Nucleus accumbens (tissue), 56 donors: ENCODE measurements at regions not wholly inside any gene's neighbourhood (a gene's known extent, or its start where the extent isn't known, plus 50 kb on each side); places are given as distances from the start of the nearest gene placed in this dataset.

Experiments used
- DNase-seq, 56 donors: peaks; one replicate each; lab custom pipeline; 2025; lab: John Stamatoyannopoulos, UW

DNA sequence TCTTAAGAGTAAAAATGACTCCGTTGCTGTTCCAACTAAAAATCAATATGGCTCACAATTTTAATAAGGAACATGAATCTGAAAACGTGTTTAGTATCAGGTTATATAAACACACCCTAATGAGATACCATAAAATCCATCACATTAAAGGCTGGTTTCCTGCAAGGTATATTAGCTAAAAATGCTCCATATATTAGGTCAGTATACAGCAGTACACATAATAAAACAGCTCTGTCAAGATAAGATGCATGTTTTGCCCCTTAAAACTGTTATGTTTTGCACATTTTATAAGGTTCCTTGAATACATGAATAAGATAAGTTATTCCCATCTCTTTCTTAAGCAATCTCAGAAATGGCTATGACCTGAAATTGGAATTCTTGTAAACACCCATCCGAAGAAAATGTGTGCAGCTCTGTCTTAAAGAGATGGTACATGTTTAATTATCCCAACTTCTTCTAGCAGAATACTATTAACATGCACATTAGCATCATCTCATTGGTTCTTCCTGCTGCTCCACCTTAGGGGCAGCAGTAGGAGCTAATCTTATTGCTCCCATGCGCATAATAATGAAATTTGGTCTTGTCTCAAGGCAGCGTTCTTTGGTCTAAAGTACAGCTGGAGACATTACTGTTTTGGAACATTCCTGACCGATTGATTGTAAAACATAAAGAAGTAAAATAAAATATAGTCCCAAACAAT lies 836.1 kb upstream of the FANCL start:
- DNase-seq = no peak

DNA sequence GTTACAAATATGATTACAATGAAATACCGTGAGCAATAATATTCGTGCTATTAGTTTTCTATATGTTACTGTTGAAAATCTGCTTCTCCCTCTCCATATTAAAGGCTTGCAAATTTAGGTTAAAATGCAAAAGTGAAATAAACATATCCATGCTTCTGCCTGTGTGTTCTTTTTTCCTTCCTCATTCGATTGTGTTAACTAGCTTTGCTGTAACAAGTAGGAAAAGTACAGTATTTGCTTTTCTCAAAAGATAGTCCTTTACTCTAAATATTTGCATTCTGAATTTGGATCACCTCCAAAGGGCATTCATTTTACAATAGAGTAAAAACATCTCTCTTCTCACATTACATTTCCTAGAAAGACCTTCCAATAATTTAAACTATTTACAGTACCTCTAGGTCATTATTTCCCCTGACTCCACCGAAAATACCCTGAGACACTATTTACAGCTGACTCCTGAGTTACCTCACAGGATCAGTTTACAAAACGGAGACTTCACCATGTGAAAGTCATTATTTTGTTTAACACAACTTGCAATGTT lies 835.0 kb upstream of the FANCL start:
- DNase-seq = no peak

DNA sequence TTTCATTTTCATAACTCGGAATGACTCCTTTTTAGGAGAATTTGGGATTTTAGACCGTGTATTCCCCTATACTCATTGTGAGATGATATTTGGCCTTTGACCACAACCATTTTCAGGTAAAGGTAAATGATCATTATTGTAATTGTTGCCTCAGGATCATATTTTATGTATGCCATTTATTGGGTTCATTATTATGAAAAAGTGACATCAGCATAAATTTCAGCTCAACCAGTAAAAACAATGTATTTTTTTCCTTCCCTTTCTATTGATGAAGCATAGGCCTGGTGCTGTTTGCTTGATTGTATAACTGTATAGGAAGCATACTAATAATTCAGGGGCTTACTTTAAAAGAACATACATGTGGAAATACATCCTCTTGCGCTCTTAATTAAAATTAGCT lies 832.9 kb upstream of the FANCL start:
- DNase-seq = no peak

DNA sequence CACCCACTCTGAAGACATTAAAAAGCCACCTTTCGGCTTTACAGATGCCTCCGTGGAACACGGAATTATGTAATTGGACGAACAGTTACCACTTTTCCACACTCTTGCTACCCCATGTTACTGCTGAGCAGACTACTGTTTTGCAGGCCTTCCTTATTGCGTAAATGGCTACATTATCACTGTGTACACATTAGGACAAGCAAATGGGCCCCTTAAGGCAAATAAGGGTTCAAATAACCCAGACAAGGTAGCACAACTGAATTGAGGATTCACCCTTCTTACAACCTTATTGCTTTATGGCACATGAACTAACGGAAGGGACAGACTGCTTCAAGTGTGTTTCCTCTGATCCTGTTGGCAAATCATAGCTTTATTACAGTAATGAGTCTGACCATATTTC lies 832.2 kb upstream of the FANCL start:
- no peak for DNase-seq

DNA sequence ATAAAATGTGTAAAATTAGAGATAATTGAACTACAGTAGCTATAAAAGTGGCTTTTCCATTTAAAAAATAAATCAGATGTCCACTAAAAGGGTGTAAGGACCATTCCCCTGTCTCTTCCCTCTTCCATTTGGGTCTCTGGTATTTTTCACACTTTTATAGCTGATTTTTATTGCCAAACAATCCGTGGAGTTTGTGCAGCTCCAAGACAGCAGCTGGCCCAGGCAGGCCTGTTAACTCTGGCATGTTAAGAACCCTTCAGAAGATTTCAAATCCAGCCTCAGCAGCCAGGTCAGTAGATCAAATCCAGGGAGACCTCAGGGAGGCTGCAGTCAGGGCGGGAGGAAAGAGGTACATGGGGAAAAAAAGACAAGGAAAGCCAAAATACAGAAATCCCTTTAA lies 827.1 kb upstream of the FANCL start:
- DNase-seq = no peak

DNA sequence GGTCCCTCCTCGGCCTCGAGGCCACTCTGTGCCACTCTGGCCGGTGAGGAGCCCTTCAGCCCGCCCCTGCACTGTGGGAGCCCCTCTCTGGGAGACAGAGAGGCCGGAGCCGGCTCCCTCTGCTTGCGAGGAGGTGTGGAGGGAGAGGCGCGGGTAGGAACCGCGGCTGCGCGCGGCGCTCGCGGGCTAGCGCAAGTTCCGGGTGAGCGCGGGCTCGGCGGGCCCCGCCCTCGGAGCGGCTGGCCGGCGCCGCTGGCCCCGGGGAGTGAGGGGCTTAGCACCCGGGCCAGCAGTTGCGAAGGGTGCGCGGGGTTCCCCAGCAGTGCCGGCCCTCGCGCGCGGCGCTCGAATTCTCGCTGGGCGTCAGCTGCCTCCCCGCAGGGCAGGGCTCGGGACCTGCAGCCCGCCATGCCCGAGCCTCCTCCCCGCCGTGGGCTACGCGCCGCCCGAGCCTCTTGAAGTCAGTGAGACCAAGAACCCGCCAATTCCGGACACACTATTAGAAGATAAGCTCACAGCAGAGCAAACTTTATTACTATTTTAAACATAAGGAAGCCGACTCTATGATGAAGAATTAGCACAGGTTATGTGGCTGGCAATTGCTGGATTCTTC lies 825.8 kb upstream of the FANCL start:
- no peak for DNase-seq

DNA sequence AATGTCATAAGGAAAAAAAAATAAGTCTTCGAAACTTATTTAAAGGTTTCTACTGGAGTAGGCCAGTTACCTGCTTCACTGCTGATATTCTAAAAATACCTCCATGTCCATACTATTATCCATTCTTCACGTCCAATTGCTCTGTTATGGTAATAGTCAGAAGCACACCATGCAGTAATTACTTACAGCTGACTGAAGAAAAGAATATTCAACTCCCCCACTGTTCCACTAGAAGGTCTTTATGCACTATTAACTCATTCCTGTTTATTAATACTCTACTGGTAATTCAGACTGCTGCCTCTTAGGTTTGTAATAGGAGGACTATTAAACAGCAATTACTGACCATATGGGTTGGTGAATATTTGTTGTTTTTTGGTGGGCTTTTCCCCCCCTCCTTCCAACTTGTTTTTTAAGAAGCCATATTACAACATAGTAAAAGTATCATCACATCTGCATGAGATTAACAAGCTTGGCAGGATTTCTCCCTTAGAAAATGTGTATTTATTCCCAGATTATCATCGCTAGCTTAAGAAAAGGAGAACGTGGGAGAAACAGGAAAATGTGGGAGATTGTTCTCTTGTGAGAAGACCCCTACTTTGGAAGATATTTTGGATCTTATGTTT lies 806.4 kb upstream of the FANCL start:
- no peak for DNase-seq

DNA sequence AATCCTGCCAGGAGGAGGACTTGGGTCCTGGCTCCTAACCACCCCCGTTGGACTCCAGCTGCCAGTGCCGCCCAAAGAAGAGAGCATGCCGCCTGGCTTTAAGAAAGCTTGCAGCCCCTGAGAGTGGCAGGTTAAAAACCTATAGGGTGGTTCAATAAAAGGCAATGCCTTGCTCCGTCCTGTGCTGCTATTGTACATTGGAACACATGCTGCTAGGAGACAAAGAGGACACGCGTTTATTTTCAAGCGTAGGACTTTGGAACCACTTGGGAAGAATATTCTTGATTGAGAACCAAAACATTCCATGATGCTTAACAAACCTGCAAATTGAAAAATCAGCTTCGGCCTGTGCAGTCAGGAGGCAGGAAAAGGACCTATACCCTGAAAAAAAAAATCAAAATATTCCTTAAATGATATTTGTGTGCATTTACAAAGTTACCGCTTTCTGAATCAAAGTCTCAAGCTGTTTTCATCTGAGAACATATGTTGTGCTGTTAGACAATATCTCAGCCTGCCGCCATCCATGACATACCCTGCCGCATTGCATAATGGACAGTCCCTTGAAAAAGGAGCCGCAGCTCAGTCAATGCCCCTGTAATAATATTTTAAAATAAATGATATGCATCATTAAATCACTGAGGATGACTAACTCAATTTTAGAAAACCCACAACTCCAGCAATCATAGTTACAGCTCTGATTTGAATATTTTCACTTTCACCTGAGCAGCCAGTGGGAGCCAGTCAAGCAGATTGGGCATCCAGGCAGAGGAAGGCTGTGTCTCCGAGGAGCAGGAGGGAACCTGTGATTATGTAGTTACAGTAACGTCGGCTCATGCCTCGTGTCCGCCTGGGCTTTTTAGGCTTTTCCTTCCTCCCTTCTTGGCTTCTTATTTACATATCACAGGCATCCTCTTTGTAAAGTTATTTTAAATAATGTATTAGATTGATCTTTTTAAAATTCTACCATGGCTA lies 805.6 kb upstream of the FANCL start:
- peak in 4 of 56 donors; percentile 1 to 9 (median 4) for DNase-seq

DNA sequence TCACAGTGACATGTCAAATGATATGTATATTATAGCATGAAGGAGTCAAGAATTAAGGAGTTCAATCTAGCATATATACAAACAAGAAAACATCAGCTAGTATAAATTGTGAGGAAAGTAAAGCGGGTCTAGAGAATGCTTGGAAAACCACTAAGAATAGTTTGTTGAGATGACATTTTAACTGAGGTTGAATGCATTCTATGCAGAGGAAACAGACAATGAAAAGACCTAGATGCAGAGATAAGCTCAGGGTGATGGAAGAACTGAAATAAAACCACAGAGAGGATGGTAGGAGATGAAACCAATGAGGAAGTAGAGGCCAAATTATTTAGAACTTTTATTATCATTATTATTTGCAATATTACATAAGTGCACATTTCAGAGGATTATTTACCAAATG lies 803.6 kb upstream of the FANCL start:
- DNase-seq = no peak

DNA sequence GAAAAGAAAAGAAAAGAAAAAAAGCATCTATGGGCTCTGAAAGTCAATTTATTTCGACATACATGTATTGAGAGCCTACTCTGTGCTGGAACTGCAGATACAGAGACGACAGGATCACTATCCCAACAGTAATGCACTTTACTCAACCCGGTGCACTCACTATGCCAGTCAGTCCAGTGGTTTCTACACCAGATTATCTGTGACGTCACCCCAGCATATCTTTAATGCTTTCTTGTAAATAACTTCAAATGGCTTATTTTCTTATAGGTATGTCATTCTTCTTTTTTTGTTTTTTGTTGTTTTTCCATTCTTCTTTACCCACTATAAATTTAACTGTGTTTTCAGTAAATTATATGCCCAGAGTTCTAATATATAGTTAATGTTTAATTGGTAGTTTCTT lies 800.0 kb upstream of the FANCL start:
- no peak for DNase-seq

DNA sequence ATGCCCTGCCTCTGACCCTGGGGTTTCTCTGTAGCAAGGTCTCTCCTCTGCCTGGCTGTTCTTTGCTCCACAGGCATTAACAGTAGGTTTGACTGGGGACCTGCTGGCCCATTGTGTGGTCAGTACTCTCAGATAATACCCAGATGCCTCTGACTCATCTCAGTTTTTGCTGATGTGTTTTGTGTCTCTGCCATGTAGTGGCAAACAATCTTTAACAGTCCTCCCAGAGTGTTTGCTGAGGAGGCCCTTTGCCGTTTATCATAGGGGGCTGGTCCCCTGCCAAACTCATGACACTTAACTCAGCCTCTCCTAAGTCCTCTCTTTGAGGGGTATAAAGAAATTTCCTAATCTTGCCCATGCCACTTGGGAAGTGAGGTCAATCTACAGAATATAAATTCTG lies 793.7 kb upstream of the FANCL start:
- DNase-seq = no peak

DNA sequence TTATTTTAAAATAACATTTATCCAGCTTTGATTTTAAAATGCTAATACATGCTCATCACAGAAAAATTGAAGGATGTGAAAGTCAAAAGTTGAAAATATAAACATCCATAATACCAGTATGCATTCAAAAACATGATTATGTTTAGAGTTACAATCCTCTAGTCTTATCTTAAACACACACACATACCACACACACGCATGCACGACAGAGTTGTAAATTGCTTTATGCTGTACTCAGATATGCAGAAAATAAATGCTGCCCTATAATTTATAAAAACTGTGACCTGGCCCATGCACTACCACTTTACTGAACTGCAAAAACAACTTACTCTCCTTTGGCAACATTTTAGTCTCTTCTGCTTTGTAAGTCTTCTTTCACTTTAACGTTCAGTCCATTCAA lies 793.0 kb upstream of the FANCL start:
- no peak for DNase-seq

DNA sequence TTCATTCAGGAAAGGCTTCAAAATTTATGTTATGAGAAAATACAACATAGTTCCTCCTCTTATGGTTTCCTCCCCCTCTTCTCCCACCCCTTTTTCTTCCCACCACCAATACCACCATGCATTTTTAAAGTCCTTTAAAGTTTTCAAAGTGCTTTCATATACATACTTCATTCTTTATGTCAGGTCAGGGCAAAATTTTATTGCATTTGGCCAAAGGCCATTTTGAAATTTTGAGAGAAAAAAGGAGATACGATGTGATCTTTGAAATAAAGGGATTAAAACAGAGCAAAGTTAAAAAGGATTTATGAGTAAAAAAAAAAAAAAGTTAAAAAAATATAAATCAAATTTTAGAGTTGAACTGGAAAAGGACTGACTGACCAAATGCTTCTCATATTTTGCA lies 792.5 kb upstream of the FANCL start:
- no peak for DNase-seq

DNA sequence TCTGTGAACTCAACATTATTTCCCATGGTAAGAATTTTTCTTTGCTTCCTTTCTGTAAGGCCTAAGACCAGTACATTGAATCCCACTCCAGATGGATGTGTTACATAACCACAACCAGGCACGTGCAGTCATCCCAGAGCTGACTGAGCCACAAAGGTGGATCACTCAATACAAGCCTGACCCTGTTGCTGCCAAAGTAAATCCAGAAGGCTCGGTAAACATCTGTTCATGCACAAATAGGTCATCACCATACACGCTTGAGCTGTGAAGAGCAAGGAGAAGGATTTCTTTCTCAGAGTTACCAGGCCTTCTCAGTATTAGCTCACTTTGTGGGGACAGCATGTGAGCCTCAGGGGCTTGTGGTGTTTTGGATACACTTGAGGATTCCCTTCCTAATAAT lies 791.4 kb upstream of the FANCL start:
- no peak for DNase-seq

DNA sequence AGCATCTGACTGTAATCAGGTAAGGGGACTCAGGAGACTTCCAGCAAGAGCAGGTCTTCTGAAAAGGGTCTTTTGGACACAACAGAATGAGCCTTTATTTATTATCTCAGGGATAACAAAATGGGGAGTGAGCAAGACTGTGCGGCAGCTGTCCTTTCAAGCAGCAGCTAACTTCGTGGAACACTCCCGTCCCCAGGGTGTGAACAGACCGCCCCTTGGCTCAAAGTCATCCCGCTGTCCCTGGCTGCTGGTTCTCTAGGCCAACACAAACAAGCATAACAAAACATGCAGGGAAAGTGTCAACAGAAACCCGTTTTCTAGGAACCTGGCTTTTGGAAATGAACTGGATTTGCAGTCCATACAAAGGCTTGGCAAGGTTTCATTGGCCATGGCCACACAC lies 787.9 kb upstream of the FANCL start:
- DNase-seq = no peak

DNA sequence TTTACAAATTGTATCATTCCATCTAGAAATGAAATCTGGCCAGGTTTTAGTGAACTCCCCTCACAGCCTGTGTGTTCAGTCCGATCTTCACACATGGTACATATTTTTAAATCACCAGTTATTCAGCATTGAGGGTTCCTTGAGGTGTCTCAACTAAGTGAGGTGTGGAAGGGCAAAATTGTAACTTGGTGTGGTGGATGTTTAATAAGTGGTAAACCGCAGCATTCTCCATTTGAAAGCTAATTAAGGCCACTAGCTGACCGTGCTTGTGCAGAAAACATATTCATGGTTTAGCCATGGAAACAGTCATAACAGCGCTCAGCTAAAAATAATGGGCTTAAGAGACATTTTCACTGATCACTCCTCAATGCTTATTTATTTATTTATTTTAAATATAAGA lies 786.2 kb upstream of the FANCL start:
- DNase-seq = no peak

DNA sequence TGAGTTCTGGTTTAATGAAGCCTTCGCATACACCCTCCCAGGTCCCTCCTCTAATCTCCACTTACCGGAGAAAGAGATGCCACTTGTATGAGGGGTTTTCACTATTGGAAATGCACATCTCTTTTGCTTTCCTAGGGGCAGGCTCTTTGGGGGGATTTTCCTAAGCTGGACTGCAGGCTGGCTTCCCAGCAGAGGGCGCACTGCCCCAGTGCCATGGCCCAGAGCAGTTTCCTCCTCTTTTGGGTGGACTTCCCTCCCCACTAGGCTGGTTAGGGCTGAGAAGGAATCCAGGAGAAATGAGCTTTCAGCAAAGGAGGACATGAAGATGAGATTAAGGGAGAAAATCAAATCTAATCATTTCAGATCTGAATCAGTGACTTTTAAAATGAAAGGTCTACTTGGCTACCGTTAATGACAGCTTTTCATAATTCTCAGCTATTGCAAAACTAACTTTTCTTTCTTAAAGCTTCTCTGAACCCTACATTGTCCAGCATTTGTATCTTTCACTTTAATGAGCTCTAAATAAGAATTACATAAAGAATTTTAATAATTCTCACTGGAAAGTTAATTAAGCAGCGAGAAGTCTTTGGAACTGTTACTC lies 784.1 kb upstream of the FANCL start:
- peak in 16 of 56 donors; percentile 0 to 27 (median 2) for DNase-seq

DNA sequence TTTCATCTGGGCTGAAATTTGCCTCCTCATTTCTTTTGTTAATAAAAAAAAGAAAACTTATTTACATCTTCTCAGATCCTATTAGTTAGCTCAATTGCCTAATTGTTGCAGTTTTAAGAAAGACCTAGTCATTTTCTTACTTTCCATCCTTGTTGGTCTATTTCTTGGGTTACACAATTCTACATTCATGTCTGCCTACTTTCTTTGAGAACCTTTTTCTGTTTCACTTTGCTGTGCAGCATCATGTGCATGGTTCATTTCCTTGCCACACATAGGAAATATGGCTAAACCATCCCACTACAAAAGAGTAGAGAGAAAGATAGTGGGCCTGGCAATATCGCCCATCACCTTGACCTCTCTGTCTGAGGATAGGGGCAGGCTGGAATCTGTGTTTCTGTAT lies 780.7 kb upstream of the FANCL start:
- DNase-seq = no peak

DNA sequence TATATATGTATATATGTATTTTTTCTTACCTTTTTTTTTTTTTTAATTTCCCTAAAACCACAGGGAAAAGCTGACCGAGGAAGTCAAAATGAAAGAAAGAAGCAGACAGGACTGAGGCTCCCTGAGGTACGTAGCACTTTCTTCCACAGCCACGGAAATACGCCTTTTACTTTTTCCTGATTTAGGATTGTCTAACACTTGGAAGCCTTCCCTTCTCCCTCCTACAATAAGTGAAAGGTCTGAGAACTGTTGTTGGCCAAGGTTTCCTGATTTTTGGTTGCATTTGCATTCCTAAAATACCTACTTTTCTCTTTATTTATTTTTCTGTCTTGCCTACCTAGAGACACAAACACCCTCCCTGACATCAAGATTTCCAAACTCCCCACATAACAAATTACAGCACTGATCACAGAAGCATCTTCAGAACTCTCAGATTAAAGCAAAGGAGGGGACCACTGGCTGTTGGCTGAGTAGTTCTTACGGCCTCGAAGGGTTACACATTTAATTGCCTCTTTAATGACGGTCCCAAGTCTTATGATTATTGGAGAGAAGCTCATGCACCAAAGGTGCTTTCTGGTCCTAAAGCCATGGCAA lies 778.5 kb upstream of the FANCL start:
- no peak for DNase-seq

DNA sequence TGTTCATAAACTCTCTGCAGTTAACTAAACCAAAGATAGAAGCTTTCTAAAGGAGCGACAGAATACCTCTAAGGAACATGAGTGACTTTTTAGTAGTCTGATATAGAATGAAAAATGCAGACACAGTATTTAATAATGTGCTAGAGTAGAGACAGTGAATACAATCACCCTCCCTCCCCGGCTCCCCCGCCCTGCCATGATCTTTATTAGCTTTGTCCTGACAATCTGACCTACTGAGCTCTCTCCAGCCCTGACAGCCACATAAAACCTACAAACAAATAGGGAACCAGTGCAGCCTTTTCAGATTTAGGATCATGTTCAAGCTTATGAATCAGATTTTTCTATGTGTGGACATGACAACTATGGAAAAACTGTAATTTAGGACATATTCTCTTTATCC lies 777.6 kb upstream of the FANCL start:
- DNase-seq = no peak
